GM23248 (cell line): ENCODE measurements at regions not wholly inside any gene's neighbourhood (a gene's known extent, or its start where the extent isn't known, plus 50 kb on each side); places are given as distances from the start of the nearest gene placed in this dataset. TPM values are rescaled to one million over a fixed set of nuclear protein-coding genes. Genes with fewer than 3 reads are reported as not detected.

Source experiments
- DNase-seq: peaks from one replicate; pipeline ENCODE4 v3.0.0-alpha.2; 2015
- H2AFZ ChIP-seq: fragments of 200-600 bp; sonication (generic); 2 replicates; pipeline ENCODE4 v1.6.1; 2016; ENCODE audit warnings: antibody characterized with exemption
- H3F3A ChIP-seq: fragments of 200-600 bp; sonication (generic); 2 replicates; pipeline ENCODE4 v1.6.1; 2016; ENCODE audit warnings: mild to moderate bottlenecking, antibody characterized with exemption, mixed run types; ENCODE audit not compliant: insufficient read depth
- H3K27ac ChIP-seq: fragments of 200-600 bp; sonication (generic); 2 replicates; pipeline ENCODE4 v1.5.1; 2016; ENCODE audit warnings: mild to moderate bottlenecking
- H3K27me3 ChIP-seq: fragments of 200-600 bp; sonication (generic); replicated peaks from 2 replicates; pipeline ENCODE4 v1.6.1; 2016; ENCODE audit warnings: mild to moderate bottlenecking; ENCODE audit not compliant: insufficient read depth
- H3K36me3 ChIP-seq: fragments of 200-600 bp; sonication (generic); 2 replicates; pipeline ENCODE4 v1.6.1; 2016; ENCODE audit warnings: low read depth, mild to moderate bottlenecking
- H3K4me1 ChIP-seq: fragments of 200-600 bp; sonication (generic); 2 replicates; pipeline ENCODE4 v1.6.1; 2016; ENCODE audit warnings: mild to moderate bottlenecking; ENCODE audit not compliant: insufficient read depth
- H3K4me2 ChIP-seq: fragments of 200-600 bp; sonication (generic); one replicate; pipeline ENCODE4 v1.6.1; 2016; ENCODE audit warnings: mild to moderate bottlenecking; ENCODE audit not compliant: unreplicated experiment
- H3K4me3 ChIP-seq: fragments of 200-600 bp; sonication (generic); 2 replicates; pipeline ENCODE4 v1.5.1; 2016; ENCODE audit warnings: mild to moderate bottlenecking
- H3K79me2 ChIP-seq: fragments of 200-600 bp; sonication (generic); 2 replicates; pipeline ENCODE4 v1.6.1; 2016; ENCODE audit warnings: mild to moderate bottlenecking; ENCODE audit not compliant: insufficient read depth
- H3K9ac ChIP-seq: fragments of 200-600 bp; sonication (generic); 2 replicates; pipeline ENCODE4 v1.6.1; 2016; ENCODE audit warnings: mild to moderate bottlenecking
- H3K9me2 ChIP-seq: fragments of 200-600 bp; sonication (generic); 2 replicates; pipeline ENCODE4 v1.6.1; 2016; ENCODE audit warnings: mixed run types, mild to moderate bottlenecking, moderate library complexity; ENCODE audit not compliant: insufficient read depth
- H3K9me3 ChIP-seq: fragments of 200-600 bp; sonication (generic); one replicate; pipeline ENCODE4 v1.6.1; 2017; ENCODE audit warnings: low read depth
- H4K20me1 ChIP-seq: fragments of 200-600 bp; sonication (generic); 2 replicates; pipeline ENCODE4 v1.6.0; 2016; ENCODE audit not compliant: insufficient read depth
- EZH2 ChIP-seq: fragments of 200-600 bp; sonication (generic); IDR thresholded peaks from 2 replicates; pipeline ENCODE4 v1.6.1; 2018; ENCODE audit warnings: antibody characterized with exemption, mild to moderate bottlenecking; ENCODE audit not compliant: insufficient read depth, poor library complexity, severe bottlenecking
- EZH2phosphoT487 ChIP-seq: fragments of 200-600 bp; sonication (generic); IDR thresholded peaks from 2 replicates; pipeline ENCODE4 v1.6.1; 2018; ENCODE audit warnings: antibody characterized with exemption, moderate library complexity, mild to moderate bottlenecking, low read depth; ENCODE audit not compliant: insufficient read depth
- WGBS, 2 experiments: methylation state at CpG; one replicate each; pipeline ENCODE4 v1.1.6; 2015 to 2017; ENCODE audit warnings: low lambda C conversion rate in 2 of 2, low coverage in 1 of 2; ENCODE audit errors: missing lambda C conversion rate in 2 of 2; 5-methylcytosine and 5-hydroxymethylcytosine counted together
- in situ Hi-C: fragments of 300-500 bp; cut with MboI; formaldehyde crosslinking; loops from 2 replicates; pipeline ENCODE4 v1.15.0; 2020
- small RNA-seq: library from RNA; depleted of rRNA; stranded (forward); fragments of <200 nt; gene quantifications from one replicate; pipeline ENCODE3, GENCODE V24; 2014; ENCODE audit warnings: low read depth, low replicate concordance

DNA sequence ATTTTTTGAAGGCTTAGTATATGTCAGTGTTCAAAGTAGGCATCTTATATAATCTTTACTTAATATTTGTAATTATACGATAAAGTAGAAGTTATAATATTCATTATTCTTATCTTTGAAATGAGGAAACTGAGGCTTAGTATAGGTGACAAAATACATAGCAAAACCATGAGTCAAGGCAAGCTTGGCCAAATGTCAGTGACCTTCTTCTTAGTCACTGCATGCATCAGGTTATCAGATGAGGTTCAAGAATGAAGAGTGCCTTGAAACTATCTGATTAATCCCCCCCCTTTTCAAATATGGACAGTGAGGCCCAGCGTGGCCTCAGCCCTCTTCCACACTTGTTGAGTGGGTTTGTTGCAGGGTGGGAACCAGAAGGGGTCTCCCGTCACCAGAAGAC lies 59.3 kb downstream of the PMAIP1 start:
- no peaks in the 10 kb centered on the region for H3K27me3 ChIP-seq
- no peak overlapping the region for H3K4me2 ChIP-seq
- in situ Hi-C loops: no loop called here
- 74 to 75% methylated on average over 3 of the region's 3 CpGs for WGBS, 2 experiments
- no peak overlapping the region for H3K27ac ChIP-seq
- no peaks in the 10 kb centered on the region for H3K9me3 ChIP-seq
- peaks cover 10% of the 10 kb centered on the region for H3F3A ChIP-seq
- H4K20me1 ChIP-seq: no peaks in the 10 kb centered on the region
- H3K36me3 ChIP-seq: no peaks in the 10 kb centered on the region
- H3K9ac ChIP-seq: no peak overlapping the region
- TF ChIP-seq EZH2phosphoT487: no peak
- no peak for TF ChIP-seq EZH2
- H3K79me2 ChIP-seq: no peaks in the 10 kb centered on the region
- peaks cover 21% of the 10 kb centered on the region for H3K4me1 ChIP-seq
- H2AFZ ChIP-seq: no peak overlapping the region
- no peaks in the 10 kb centered on the region for H3K9me2 ChIP-seq
- H3K4me3 ChIP-seq: no peak overlapping the region
- DNase-seq: no peak

DNA sequence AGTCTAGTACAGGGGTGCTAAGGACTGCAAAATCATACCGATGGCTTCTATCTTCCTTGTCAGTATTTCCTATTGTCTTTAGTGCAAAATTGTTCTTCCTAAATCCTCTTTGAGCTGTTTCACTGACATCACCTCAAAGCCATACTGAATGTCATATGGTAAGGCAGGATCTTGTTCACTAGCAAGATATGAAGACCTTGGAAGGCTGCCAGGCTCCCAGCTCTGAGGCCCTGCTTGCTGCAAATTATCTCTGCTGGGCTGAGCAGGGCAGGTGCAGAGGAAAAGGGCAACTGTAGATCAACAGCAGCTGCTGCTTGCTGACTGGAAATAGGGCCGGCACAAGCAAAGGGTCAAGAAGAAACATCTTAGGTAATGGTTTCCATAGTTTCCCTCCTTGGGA lies 58.2 kb downstream of the PMAIP1 start:
- Histone ChIP-seq H4K20me1 (no peaks in the 10 kb centered on the region), H3K9me3 (no peaks in the 10 kb centered on the region), H2AFZ (no peak overlapping the region), H3K79me2 (no peaks in the 10 kb centered on the region), H3K27me3 (no peaks in the 10 kb centered on the region), H3K4me1 (peaks cover 32% of the 10 kb centered on the region), H3K4me3 (no peak overlapping the region), H3F3A (peaks cover 21% of the 10 kb centered on the region), H3K27ac (no peak overlapping the region), H3K9me2 (no peaks in the 10 kb centered on the region), H3K36me3 (no peaks in the 10 kb centered on the region), H3K9ac (no peak overlapping the region), H3K4me2 (no peak overlapping the region)
- DNase-seq: peak; percentile 46
- in situ Hi-C loops: no loop called here
- no peak for TF ChIP-seq EZH2phosphoT487
- TF ChIP-seq EZH2: no peak
- whole genome bisulfite sequencing, 2 experiments: 76 to 87% methylated on average over 2 of the region's 2 CpGs

DNA sequence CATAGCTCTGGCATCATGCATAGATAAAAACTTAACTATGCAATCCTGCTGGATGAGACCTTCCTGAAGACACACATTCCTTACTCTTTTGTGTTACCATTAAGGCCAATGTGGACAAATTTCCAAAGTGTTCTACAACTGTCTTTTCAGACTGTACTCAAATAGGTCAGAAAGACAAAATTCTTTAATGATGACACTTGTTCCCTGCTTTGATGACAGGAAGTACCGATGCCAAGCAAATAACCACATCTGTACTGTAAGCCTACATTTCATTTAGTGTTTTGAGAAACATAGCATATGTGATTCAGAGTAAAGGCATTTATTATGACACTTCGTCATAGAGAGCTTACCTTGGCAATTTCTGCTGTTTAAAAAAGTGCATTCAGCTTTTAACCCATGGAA lies 55.0 kb downstream of the PMAIP1 start:
- peaks cover 37% of the 10 kb centered on the region for H3K4me1 ChIP-seq
- TF ChIP-seq EZH2: no peak
- no peak for TF ChIP-seq EZH2phosphoT487
- H3K9me3 ChIP-seq: no peaks in the 10 kb centered on the region
- H3K27me3 ChIP-seq: no peaks in the 10 kb centered on the region
- H3K27ac ChIP-seq: peak overlapping the region; percentile 9; the same call in 1 of the 2 replicates
- no peak overlapping the region for H2AFZ ChIP-seq
- H3K36me3 ChIP-seq: no peaks in the 10 kb centered on the region
- H3K4me2 ChIP-seq: peak overlapping the region; percentile 45
- peak; percentile 52 for DNase-seq
- no peak overlapping the region for H3K9ac ChIP-seq
- H4K20me1 ChIP-seq: no peaks in the 10 kb centered on the region
- H3F3A ChIP-seq: peaks cover 21% of the 10 kb centered on the region
- no peaks in the 10 kb centered on the region for H3K79me2 ChIP-seq
- no peak overlapping the region for H3K4me3 ChIP-seq
- no peaks in the 10 kb centered on the region for H3K9me2 ChIP-seq
- in situ Hi-C loops: no loop called here
- WGBS, 2 experiments: 0 to 2% methylated on average over 2 of the region's 2 CpGs

DNA sequence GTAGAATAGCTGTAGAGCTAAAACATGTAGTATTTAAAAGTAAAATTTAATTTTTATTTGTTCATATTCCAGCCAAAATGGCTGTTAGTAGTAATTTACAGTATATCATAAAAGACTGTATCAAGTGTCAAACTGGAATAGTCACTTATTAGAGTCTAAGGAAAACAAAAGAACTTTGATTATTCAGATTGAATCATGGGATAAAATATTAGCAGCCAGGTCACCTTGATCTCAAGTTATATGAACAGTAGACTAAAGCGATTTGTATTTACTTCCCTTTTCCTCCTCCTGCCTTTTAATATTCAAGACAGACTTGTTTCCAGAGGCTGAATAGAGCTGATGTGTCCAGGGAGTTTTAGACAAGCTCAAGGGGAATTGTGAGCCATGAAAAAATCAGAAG lies 54.4 kb downstream of the PMAIP1 start:
- no peaks in the 10 kb centered on the region for H3K36me3 ChIP-seq
- peaks cover 35% of the 10 kb centered on the region for H3K4me1 ChIP-seq
- no peak overlapping the region for H3K9ac ChIP-seq
- no peaks in the 10 kb centered on the region for H3K9me3 ChIP-seq
- no peak overlapping the region for H3K4me3 ChIP-seq
- peak overlapping the region; percentile 9; the same call in 1 of the 2 replicates for H3K27ac ChIP-seq
- H3F3A ChIP-seq: peaks cover 21% of the 10 kb centered on the region
- DNase-seq: no peak
- H4K20me1 ChIP-seq: no peaks in the 10 kb centered on the region
- no peaks in the 10 kb centered on the region for H3K9me2 ChIP-seq
- no peak overlapping the region for H2AFZ ChIP-seq
- no peaks in the 10 kb centered on the region for H3K79me2 ChIP-seq
- in situ Hi-C loops: no loop called here
- 96 to 97% methylated on average over 1 of the region's 1 CpG for WGBS, 2 experiments
- TF ChIP-seq EZH2: no peak
- TF ChIP-seq EZH2phosphoT487: no peak
- peak overlapping the region; percentile 45 for H3K4me2 ChIP-seq
- no peaks in the 10 kb centered on the region for H3K27me3 ChIP-seq

Small RNA genes in the stretch of these regions (small RNA-seq; reads per million reads assigned to genes)
- gene RN7SL342P (not detected), gene RNU4-17P (not detected), gene RNU6-567P (not detected)
